DND-41 (cell line): ENCODE measurements at regions not wholly inside any gene's neighbourhood (a gene's known extent, or its start where the extent isn't known, plus 50 kb on each side); places are given as distances from the start of the nearest gene placed in this dataset.

Source experiments
- ATAC-seq: fragments of 200-7000 bp; cut with Tn5 transposase; 3 replicates; pipeline ENCODE4 v1.9.1; 2021; ENCODE audit warnings: low read depth; ENCODE audit not compliant: insufficient read depth
- DNase-seq: peaks from one replicate; pipeline ENCODE4 v3.0.0-alpha.2; 2020
- H2AFZ ChIP-seq: 2 replicates; pipeline ENCODE4 v1.6.0; 2012; ENCODE audit warnings: low read depth, low read length
- H3K27ac ChIP-seq: 2 replicates; pipeline ENCODE4 v1.5.1; 2012; ENCODE audit warnings: low read length, inconsistent platforms
- H3K27me3 ChIP-seq: fragments of 200-600 bp; sonication (generic); 2 replicates; pipeline ENCODE4 v1.6.0; 2012; ENCODE audit warnings: low read length, mild to moderate bottlenecking, inconsistent platforms; ENCODE audit not compliant: insufficient read depth, poor library complexity
- H3K36me3 ChIP-seq: 2 replicates; pipeline ENCODE4 v1.5.1; 2012; ENCODE audit warnings: low read length, inconsistent platforms; ENCODE audit not compliant: insufficient read depth
- H3K4me1 ChIP-seq: 2 replicates; pipeline ENCODE4 v1.5.1; 2012; ENCODE audit warnings: mild to moderate bottlenecking, low read length; ENCODE audit not compliant: insufficient read depth
- H3K4me2 ChIP-seq: 2 replicates; pipeline ENCODE4 v1.6.0; 2012; ENCODE audit warnings: mild to moderate bottlenecking, moderate library complexity, low read length, inconsistent platforms; ENCODE audit not compliant: insufficient read depth
- H3K4me3 ChIP-seq, 2 experiments: fragments of 200-600 bp in 1 of 2; shearing (Covaris generic) in 1 of 2; 2 replicates each; pipeline ENCODE4 v1.5.1; 2012 to 2016; ENCODE audit warnings: inconsistent platforms in 2 of 2, low read length in 2 of 2, mild to moderate bottlenecking in 2 of 2, low read depth in 1 of 2, moderate library complexity in 1 of 2
- H3K79me2 ChIP-seq: 2 replicates; pipeline ENCODE4 v1.6.0; 2012; ENCODE audit warnings: low read length, inconsistent platforms; ENCODE audit not compliant: insufficient read depth
- H3K9ac ChIP-seq: 2 replicates; pipeline ENCODE4 v1.6.0; 2012; ENCODE audit warnings: low read depth, mild to moderate bottlenecking, inconsistent platforms, low read length, moderate library complexity
- H3K9me3 ChIP-seq: 2 replicates; pipeline ENCODE4 v1.5.1; 2012; ENCODE audit warnings: low read length, moderate library complexity, mild to moderate bottlenecking, inconsistent platforms; ENCODE audit not compliant: insufficient read depth, severe bottlenecking
- H4K20me1 ChIP-seq: 2 replicates; pipeline ENCODE4 v1.6.0; 2012; ENCODE audit warnings: low read length; ENCODE audit not compliant: insufficient read depth
- EZH2 ChIP-seq: IDR thresholded peaks from 3 replicates; pipeline ENCODE4 v1.6.1; 2012; ENCODE audit warnings: borderline replicate concordance, low read depth, mild to moderate bottlenecking, moderate library complexity, low read length, inconsistent platforms; ENCODE audit not compliant: severe bottlenecking
- TF ChIP-seq, protein P1 (sequence below): IDR thresholded peaks from 2 replicates; pipeline ENCODE4 v1.5.1; 2012; ENCODE audit warnings: borderline replicate concordance, low read length, moderate library complexity, mild to moderate bottlenecking; ENCODE audit not compliant: poor library complexity, severe bottlenecking; ENCODE audit errors: extremely low read depth

DNA sequence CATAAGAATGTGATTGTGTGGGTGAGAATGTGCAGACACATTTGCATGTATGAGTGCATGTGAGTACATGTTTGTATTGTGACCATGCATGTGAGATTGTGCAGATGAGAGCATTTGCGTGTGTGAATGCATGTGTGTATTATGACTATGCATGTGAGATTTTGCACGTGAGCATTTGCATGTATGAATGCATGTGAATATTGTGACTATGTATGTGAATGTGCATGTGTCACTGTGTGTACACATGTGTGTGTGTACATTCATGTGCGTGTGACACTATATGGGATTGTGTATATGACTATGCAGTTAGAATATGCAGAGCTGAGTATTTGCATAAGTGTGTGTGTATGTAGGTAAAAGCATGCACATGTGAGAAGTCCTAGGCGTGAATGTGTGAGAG, 381.3 kb upstream of the MAF start:
- Histone ChIP-seq H3K9me3 (no peaks in the 10 kb centered on the region), H4K20me1 (no peaks in the 10 kb centered on the region), H2AFZ (no peak overlapping the region), H3K4me1 (no peaks in the 10 kb centered on the region), H3K9ac (no peak overlapping the region), H3K27ac (no peak overlapping the region), H3K4me3 (no peak overlapping the region), H3K36me3 (no peaks in the 10 kb centered on the region), H3K79me2 (no peaks in the 10 kb centered on the region), H3K4me2 (no peak overlapping the region), H3K27me3 (no peaks in the 10 kb centered on the region)
- DNase-seq = no peak
- no peak for ATAC-seq
- no peak for TF ChIP-seq EZH2
- TF ChIP-seq, protein P1, sequence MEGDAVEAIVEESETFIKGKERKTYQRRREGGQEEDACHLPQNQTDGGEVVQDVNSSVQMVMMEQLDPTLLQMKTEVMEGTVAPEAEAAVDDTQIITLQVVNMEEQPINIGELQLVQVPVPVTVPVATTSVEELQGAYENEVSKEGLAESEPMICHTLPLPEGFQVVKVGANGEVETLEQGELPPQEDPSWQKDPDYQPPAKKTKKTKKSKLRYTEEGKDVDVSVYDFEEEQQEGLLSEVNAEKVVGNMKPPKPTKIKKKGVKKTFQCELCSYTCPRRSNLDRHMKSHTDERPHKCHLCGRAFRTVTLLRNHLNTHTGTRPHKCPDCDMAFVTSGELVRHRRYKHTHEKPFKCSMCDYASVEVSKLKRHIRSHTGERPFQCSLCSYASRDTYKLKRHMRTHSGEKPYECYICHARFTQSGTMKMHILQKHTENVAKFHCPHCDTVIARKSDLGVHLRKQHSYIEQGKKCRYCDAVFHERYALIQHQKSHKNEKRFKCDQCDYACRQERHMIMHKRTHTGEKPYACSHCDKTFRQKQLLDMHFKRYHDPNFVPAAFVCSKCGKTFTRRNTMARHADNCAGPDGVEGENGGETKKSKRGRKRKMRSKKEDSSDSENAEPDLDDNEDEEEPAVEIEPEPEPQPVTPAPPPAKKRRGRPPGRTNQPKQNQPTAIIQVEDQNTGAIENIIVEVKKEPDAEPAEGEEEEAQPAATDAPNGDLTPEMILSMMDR = no peak

DNA sequence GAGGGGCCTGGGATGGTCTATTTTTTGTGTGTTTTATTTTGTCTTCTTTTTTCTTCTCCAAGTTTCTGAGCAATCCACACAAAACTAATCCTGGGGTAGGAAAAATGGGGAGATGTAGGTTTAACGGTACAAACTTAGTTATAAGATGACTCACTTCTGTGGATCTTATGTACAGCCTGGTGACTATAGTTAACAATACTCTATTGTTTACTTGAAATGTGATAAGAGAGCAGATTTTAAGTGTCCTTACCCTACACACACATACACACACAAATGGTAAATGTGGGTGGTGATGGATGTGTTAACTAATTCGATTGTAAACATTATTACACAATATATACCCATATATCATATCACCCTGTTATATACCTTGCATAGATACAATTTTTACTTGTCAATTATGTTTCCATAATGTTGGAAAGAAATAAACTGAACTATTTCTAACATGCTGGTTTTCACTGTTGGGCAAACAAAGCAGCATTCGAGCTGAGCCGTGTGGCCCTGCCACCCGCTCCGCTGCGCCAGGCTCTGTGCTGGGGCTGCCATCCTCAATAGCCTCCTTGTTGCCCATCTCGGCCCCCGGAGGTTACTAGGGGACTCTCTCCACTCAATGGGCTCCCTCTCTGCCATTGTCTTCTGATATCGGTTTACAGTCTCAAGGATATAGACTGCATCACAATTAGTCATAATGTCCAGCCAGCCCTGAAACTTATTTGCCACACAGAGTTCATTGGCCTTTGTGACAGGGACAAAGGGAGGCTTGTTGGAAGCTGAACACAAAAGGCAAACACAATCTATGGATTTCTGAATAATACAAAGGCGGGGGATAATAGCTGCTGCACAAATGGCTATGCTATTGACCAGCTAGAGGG, 380.3 kb upstream of the MAF start:
- DNase-seq (no peak), ATAC-seq (no peak)
- Histone ChIP-seq H3K27ac (no peak overlapping the region), H3K9me3 (no peaks in the 10 kb centered on the region), H3K4me1 (no peaks in the 10 kb centered on the region), H3K27me3 (no peaks in the 10 kb centered on the region), H3K9ac (no peak overlapping the region), H3K4me2 (no peak overlapping the region), H2AFZ (no peak overlapping the region), H4K20me1 (no peaks in the 10 kb centered on the region), H3K79me2 (no peaks in the 10 kb centered on the region), H3K4me3 (no peak overlapping the region), H3K36me3 (no peaks in the 10 kb centered on the region)
- TF ChIP-seq EZH2 = no peak
- TF ChIP-seq, protein P1 = no peak

DNA sequence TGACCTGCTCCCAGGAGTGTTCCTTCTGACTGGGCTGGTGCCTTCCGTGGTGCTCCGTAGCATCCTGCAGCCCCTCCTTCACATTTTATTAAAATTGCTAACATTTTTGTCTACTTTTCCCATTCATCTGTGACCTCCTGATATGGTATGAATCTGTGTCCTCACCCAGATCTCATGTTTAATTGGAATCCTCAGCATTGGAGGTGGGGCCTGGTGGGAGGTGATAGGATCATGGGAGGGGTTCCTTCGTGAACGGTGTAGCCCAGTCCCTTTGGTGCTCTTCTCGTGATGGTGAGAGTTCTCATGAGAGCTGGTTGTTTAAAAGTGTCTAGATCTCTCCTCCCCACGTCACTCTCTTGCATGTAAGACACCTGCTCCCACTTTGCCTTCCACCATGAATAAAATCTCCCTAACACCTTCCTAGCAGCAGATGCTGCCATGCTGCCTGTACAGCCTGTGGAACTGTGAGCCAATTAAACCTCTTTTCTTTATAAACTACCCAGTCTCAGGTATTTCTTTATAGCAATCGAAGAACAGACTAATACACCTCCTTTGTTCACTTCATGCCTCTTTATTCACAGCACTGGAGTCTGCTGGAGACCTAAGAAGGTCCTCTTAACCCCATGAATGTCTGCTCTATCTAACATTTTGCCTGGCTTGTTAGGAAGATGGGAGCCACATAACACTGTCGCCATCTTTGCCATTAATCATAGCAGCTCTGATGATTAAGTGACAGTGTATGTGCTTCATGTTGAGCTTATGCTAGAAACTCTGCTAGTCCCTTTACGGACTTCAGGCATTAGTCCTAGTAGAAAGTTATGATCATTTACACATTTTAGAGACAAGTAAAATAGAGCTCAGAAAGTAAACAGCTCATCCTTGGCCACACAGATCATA, 377.7 kb upstream of the MAF start:
- no peaks in the 10 kb centered on the region for H3K4me1 ChIP-seq
- no peak overlapping the region for H2AFZ ChIP-seq
- no peak overlapping the region for H3K27ac ChIP-seq
- TF ChIP-seq EZH2 = no peak
- TF ChIP-seq, protein P1 = no peak
- no peaks in the 10 kb centered on the region for H3K36me3 ChIP-seq
- no peak overlapping the region for H3K4me2 ChIP-seq
- H4K20me1 ChIP-seq = no peaks in the 10 kb centered on the region
- H3K4me3 ChIP-seq = no peak overlapping the region
- no peaks in the 10 kb centered on the region for H3K79me2 ChIP-seq
- no peak for DNase-seq
- H3K9ac ChIP-seq = no peak overlapping the region
- ATAC-seq = no peak
- no peaks in the 10 kb centered on the region for H3K27me3 ChIP-seq
- H3K9me3 ChIP-seq = no peaks in the 10 kb centered on the region
